ENCODE measurements at regions not wholly inside any gene's neighbourhood (a gene's known extent, or its start where the extent isn't known, plus 50 kb on each side); places are given as distances from the start of the nearest gene placed in this dataset.

- H3K4me3 ChIP-seq (ENCODE audit: control insufficient read depth, low read depth, low read length) = no peak overlapping the region
- no peak for DNase-seq (ENCODE audit: low read depth)
- TF ChIP-seq, protein P1, sequence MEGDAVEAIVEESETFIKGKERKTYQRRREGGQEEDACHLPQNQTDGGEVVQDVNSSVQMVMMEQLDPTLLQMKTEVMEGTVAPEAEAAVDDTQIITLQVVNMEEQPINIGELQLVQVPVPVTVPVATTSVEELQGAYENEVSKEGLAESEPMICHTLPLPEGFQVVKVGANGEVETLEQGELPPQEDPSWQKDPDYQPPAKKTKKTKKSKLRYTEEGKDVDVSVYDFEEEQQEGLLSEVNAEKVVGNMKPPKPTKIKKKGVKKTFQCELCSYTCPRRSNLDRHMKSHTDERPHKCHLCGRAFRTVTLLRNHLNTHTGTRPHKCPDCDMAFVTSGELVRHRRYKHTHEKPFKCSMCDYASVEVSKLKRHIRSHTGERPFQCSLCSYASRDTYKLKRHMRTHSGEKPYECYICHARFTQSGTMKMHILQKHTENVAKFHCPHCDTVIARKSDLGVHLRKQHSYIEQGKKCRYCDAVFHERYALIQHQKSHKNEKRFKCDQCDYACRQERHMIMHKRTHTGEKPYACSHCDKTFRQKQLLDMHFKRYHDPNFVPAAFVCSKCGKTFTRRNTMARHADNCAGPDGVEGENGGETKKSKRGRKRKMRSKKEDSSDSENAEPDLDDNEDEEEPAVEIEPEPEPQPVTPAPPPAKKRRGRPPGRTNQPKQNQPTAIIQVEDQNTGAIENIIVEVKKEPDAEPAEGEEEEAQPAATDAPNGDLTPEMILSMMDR (IDR thresholded peaks at IDR 0.05; ENCODE audit: control insufficient read depth, insufficient read depth, low read depth, low read length, missing control alignments) = no peak
Observed at GRCh38 chr3:72022027-72022426, 237.1 kb upstream of the PROK2 start.

DNA sequence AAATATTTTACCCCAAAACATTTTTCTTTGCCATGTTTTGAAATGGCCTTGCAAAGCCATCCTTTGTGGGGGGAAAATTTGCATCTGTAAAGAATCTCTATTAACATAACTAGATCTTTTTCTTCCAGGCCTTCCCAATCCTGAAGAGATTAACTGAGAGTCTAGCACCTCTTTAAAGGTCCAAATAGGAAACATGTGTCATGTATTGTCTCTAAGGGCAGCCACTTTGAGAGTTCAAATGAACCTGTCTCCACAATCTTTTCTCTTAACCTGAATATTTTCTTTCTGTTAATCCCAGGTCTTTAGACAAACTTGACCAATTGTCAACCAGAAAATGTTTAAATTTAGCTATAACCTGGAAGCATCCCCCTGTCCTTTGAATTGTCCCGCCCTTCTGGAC lies 236.6 kb upstream of the PROK2 start:
- H3K4me3 ChIP-seq (ENCODE audit: control insufficient read depth, low read depth, low read length) = no peak overlapping the region
- no peak for DNase-seq (ENCODE audit: low read depth)
- TF ChIP-seq, protein P1 (IDR thresholded peaks at IDR 0.05; ENCODE audit: control insufficient read depth, insufficient read depth, low read depth, low read length, missing control alignments) = no peak

DNA sequence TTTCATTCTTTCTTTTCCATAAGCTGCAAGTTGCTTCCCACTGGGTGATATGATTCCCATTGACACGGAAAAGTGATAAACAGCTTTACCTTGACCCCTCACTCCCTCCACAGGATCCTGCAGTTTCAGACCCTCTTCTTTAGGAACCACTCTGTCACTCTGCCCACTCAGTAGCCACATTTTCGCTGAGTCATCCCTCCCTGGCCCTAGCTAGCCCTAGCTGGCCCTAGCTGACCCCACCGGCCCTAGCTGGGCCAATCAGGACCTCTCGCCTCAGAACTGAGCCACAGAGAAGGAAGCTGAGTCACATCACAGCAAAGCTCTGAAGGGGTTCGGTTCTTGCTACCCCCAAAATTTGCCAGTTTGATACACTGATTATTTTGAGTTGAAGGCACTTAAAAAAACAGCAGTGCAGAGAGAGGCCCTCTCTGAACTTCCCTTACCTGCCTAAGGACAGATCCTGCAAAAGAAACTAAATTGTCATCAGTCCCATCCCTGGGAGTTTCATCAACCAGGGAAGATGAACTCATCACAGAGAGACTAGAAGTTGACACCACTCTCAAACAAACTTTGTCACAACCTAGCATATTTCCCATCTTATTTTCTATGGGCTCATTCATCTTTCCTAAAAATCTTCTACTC lies 233.5 kb upstream of the PROK2 start:
- no peak for DNase-seq (ENCODE audit: low read depth)
- TF ChIP-seq, protein P1 (IDR thresholded peaks at IDR 0.05; ENCODE audit: control insufficient read depth, insufficient read depth, low read depth, low read length, missing control alignments) = no peak
- no peak overlapping the region for H3K4me3 ChIP-seq (ENCODE audit: control insufficient read depth, low read depth, low read length)

DNA sequence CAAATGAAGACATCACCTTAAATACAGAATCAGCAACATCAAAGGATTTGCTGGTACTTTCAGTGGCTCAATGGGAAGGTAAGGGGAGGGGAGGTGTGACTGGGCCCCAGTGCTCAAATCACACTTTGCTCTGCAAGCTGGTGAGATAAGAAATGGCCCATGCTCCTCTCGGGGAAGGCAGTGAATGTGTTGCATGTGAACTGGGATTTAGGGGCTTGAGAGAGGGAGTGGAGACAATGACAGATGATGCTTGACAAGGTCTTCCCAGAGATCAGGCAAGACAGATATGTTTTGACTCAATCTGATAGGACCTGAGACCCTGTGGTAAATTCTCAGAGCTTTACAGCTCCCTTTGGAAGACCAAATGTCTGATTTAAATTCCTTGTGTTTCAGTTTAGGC lies 233.0 kb upstream of the PROK2 start:
- DNase-seq (ENCODE audit: low read depth) = no peak
- TF ChIP-seq, protein P1 (IDR thresholded peaks at IDR 0.05; ENCODE audit: control insufficient read depth, insufficient read depth, low read depth, low read length, missing control alignments) = no peak
- H3K4me3 ChIP-seq (ENCODE audit: control insufficient read depth, low read depth, low read length) = no peak overlapping the region

DNA sequence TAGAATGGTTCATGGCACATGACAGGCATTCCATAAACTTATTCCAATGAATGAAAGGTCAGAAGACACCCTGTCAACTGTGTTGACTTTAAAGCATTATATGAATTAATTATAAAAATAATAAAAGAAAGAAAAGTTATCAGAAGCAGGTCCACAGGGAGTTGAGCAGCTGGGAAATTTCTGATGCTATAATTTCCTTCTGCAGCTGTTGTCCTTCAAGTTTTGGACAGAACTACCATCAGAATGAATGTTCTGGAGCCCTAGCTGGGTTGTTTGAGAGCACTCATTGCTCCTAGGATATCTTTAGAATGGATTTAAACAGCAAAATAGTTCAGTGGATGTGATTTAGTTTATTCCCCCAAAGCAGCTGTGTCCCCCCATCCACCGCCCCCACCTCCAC lies 232.4 kb upstream of the PROK2 start:
- TF ChIP-seq, protein P1 (IDR thresholded peaks at IDR 0.05; ENCODE audit: control insufficient read depth, insufficient read depth, low read depth, low read length, missing control alignments) = no peak
- DNase-seq (ENCODE audit: low read depth) = no peak
- no peak overlapping the region for H3K4me3 ChIP-seq (ENCODE audit: control insufficient read depth, low read depth, low read length)

- TF ChIP-seq, protein P1 (IDR thresholded peaks at IDR 0.05; ENCODE audit: control insufficient read depth, insufficient read depth, low read depth, low read length, missing control alignments) = no peak
- no peak for DNase-seq (ENCODE audit: low read depth)
- no peak overlapping the region for H3K4me3 ChIP-seq (ENCODE audit: control insufficient read depth, low read depth, low read length)
Observed at GRCh38 chr3:72015463-72015862, 230.5 kb upstream of the PROK2 start.

Measured in AG09309 (cell line).